Lung (tissue), 11 donors: ENCODE measurements at regions not wholly inside any gene's neighbourhood (a gene's known extent, or its start where the extent isn't known, plus 50 kb on each side); places are given as distances from the start of the nearest gene placed in this dataset.

Experiments
- ATAC-seq: fragments of 200-7000 bp; cut with Tn5 transposase; one replicate; pipeline ENCODE4 v1.9.1; 2020; ENCODE audit warnings: moderate number of reproducible peaks; ENCODE audit not compliant: insufficient read depth, low FRiP score
- DNase-seq, 3 donors: peaks; one replicate each; pipeline ENCODE4 v3.0.0-alpha.2; 2013 to 2017
- H3K27ac ChIP-seq, 2 donors: one replicate each; pipeline ENCODE4 v1.5.1; 2013; ENCODE audit warnings: mild to moderate bottlenecking in 2 of 2, moderate library complexity in 2 of 2, control low read depth in 1 of 2, inconsistent platforms in 1 of 2, low read depth in 1 of 2, low read length in 1 of 2
- H3K27me3 ChIP-seq, 3 donors: one replicate each; pipeline ENCODE4 v1.5.1; 2013; ENCODE audit warnings: low read length in 2 of 3; ENCODE audit not compliant: control insufficient read depth in 3 of 3, insufficient read depth in 3 of 3
- H3K36me3 ChIP-seq, 4 donors: one replicate each; pipeline ENCODE4 v1.5.1; 2013; ENCODE audit warnings: low read length in 4 of 4, mild to moderate bottlenecking in 1 of 4, moderate library complexity in 1 of 4; ENCODE audit not compliant: control insufficient read depth in 4 of 4, insufficient read depth in 4 of 4
- H3K4me1 ChIP-seq, 5 donors: one replicate each; pipeline ENCODE4 v1.5.1; 2013; ENCODE audit warnings: low read length in 5 of 5, mild to moderate bottlenecking in 2 of 5, moderate library complexity in 1 of 5; ENCODE audit not compliant: control insufficient read depth in 5 of 5, insufficient read depth in 5 of 5
- H3K4me3 ChIP-seq: one replicate; pipeline ENCODE4 v1.5.1; 2013; ENCODE audit warnings: mild to moderate bottlenecking, control low read depth, moderate library complexity
- H3K9ac ChIP-seq, 2 donors: one replicate each; pipeline ENCODE4 v1.5.1; 2013; ENCODE audit warnings: low read length in 2 of 2, control low read depth in 1 of 2; ENCODE audit not compliant: insufficient read depth in 1 of 2
- H3K9me3 ChIP-seq, 4 donors: one replicate each; pipeline ENCODE4 v1.5.1; 2013; ENCODE audit warnings: low read length in 3 of 4, mild to moderate bottlenecking in 1 of 4, moderate library complexity in 1 of 4; ENCODE audit not compliant: control insufficient read depth in 4 of 4, insufficient read depth in 3 of 4
- CTCF ChIP-seq: IDR thresholded peaks from 2 replicates; pipeline ENCODE4 v1.5.1; 2012; ENCODE audit warnings: mild to moderate bottlenecking; ENCODE audit errors: control extremely low read depth, extremely low read depth
- WGBS, 2 donors: extraction: QIAGEN DNeasy Blood & Tissue Kit; methylation state at CpG; one replicate each; pipeline ENCODE4 v1.1.7; 2013; 5-methylcytosine and 5-hydroxymethylcytosine counted together
- donor health status: control.
- donor health status: control.
- donor health status: Bipolar disorder and iron deficiency.
- donor health status: healthy.
- donor health status: DM: yes; HTN: yes; CAD: no.

GRCh38 chr11:130549393-130549999, 101.1 kb downstream of the ADAMTS15 start:
- TF ChIP-seq CTCF, result no peak
- WGBS, 2 donors, result 77 to 79% methylated on average over 4 of the region's 4 CpGs
- H3K4me1 ChIP-seq, result peaks cover 0 to 22% (median 2%) of the 10 kb centered on the region in 5 donors
- no peak for ATAC-seq
- H3K27me3 ChIP-seq, result no peaks in the 10 kb centered on the region
- no peaks in the 10 kb centered on the region for H3K9me3 ChIP-seq
- H3K4me3 ChIP-seq, result no peak overlapping the region
- no peak overlapping the region for H3K27ac ChIP-seq
- H3K9ac ChIP-seq, result no peak overlapping the region
- DNase-seq, result no peak
- H3K36me3 ChIP-seq, result no peaks in the 10 kb centered on the region

- H3K27ac ChIP-seq, result no peak overlapping the region
- DNase-seq, result no peak
- H3K36me3 ChIP-seq, result no peaks in the 10 kb centered on the region
- TF ChIP-seq CTCF, result no peak
- 73 to 78% methylated on average over 3 of the region's 3 CpGs for WGBS, 2 donors
- no peaks in the 10 kb centered on the region for H3K9me3 ChIP-seq
- no peaks in the 10 kb centered on the region for H3K27me3 ChIP-seq
- peaks cover 0 to 28% (median 2%) of the 10 kb centered on the region in 5 donors for H3K4me1 ChIP-seq
- no peak overlapping the region for H3K4me3 ChIP-seq
- ATAC-seq, result peak; percentile 17
- no peak overlapping the region for H3K9ac ChIP-seq
Observed at GRCh38 chr11:130550150-130550549, 101.7 kb downstream of the ADAMTS15 start.

- H3K27ac ChIP-seq, result no peak overlapping the region
- H3K9ac ChIP-seq, result no peak overlapping the region
- H3K9me3 ChIP-seq, result no peaks in the 10 kb centered on the region
- ATAC-seq (no peak), DNase-seq (no peak)
- 44 to 62% methylated on average over 4 of the region's 4 CpGs for WGBS, 2 donors
- H3K4me3 ChIP-seq, result no peak overlapping the region
- TF ChIP-seq CTCF, result no peak
- peaks cover 0 to 31% (median 3%) of the 10 kb centered on the region in 5 donors for H3K4me1 ChIP-seq
- no peaks in the 10 kb centered on the region for H3K36me3 ChIP-seq
- no peaks in the 10 kb centered on the region for H3K27me3 ChIP-seq
Observed at GRCh38 chr11:130550984-130551383, 102.5 kb downstream of the ADAMTS15 start.

- Histone ChIP-seq H3K9me3 (no peaks in the 10 kb centered on the region), H3K4me3 (no peak overlapping the region), H3K36me3 (no peaks in the 10 kb centered on the region), H3K9ac (no peak overlapping the region), H3K27me3 (no peaks in the 10 kb centered on the region), H3K4me1 (peaks cover 0 to 31% (median 3%) of the 10 kb centered on the region in 5 donors), H3K27ac (no peak overlapping the region)
- no peak for TF ChIP-seq CTCF
- 68 to 83% methylated on average over 5 of the region's 5 CpGs for WGBS, 2 donors
- ATAC-seq (no peak), DNase-seq (peak in 2 of 3 donors; percentile 29 to 38)
Observed at GRCh38 chr11:130551388-130551787, 102.9 kb downstream of the ADAMTS15 start.
